B cell (primary cell): ENCODE measurements at regions not wholly inside any gene's neighbourhood (a gene's known extent, or its start where the extent isn't known, plus 50 kb on each side); places are given as distances from the start of the nearest gene placed in this dataset.

Source experiments
- ATAC-seq: fragments of 200-7000 bp; cut with Tn5 transposase; one replicate; pipeline ENCODE4 v1.10.0; 2021; ENCODE audit warnings: low read depth, mild to moderate bottlenecking, moderate number of reproducible peaks, moderate library complexity
- CTCF ChIA-PET: fragments of 350-600 bp; sonication (Branson Sonifier 250); formaldehyde crosslinking; loops from one replicate; lab custom pipeline; 2021; ENCODE audit warnings: antibody characterized with exemption, inconsistent platforms; lab: Charles Lee
- POLR2A ChIA-PET: fragments of 350-600 bp; sonication (Branson Sonifier 250); formaldehyde crosslinking; loops from one replicate; lab custom pipeline; 2021; ENCODE audit warnings: antibody characterized with exemption; lab: Charles Lee
- DNase-seq: peaks from one replicate; pipeline ENCODE4 v3.0.0; 2013
- H2AFZ ChIP-seq: 2 replicates; pipeline ENCODE4 v1.6.1; 2012; ENCODE audit warnings: mild to moderate bottlenecking, low read depth, low read length; ENCODE audit not compliant: insufficient read depth, poor library complexity, severe bottlenecking
- H3K27ac ChIP-seq, 2 donors: 1 replicate in 1 of 2; 2 replicates in 1 of 2; pipeline ENCODE4 v1.5.1; 2012 to 2013; ENCODE audit warnings: low read length in 2 of 2, mild to moderate bottlenecking in 2 of 2, moderate library complexity in 1 of 2
- H3K27me3 ChIP-seq, 4 experiments: fragments of 200-600 bp in 1 of 4; sonication (generic) in 1 of 4; replicated peaks in 1 of 4; 1 replicate in 2 of 4; 2 replicates in 2 of 4; pipeline versions ENCODE4 v1.6.1 to v1.7.0; 2013 to 2016; ENCODE audit warnings: low read length in 3 of 4, mild to moderate bottlenecking in 2 of 4, mixed read lengths in 1 of 4, moderate library complexity in 1 of 4; ENCODE audit not compliant: insufficient read depth in 4 of 4, control insufficient read depth in 3 of 4; ENCODE audit errors: control extremely low read depth in 1 of 4
- H3K36me3 ChIP-seq, 2 experiments: replicated peaks in 1 of 2; 1 replicate in 1 of 2; 2 replicates in 1 of 2; pipeline versions ENCODE4 v1.6.1 to v1.7.1; 2013; ENCODE audit warnings: low read length in 1 of 2; ENCODE audit not compliant: insufficient read depth in 2 of 2, control insufficient read depth in 1 of 2; ENCODE audit errors: control extremely low read depth in 1 of 2, extremely low read depth in 1 of 2
- H3K4me1 ChIP-seq, 2 donors: fragments of 200-600 bp in 1 of 2; sonication (generic) in 1 of 2; 1 replicate in 1 of 2; 2 replicates in 1 of 2; pipeline versions ENCODE4 v1.5.1 to v1.6.1; 2013 to 2017; ENCODE audit warnings: low read length in 2 of 2; ENCODE audit not compliant: control insufficient read depth in 2 of 2, insufficient read depth in 2 of 2
- H3K4me2 ChIP-seq: replicated peaks from 2 replicates; pipeline ENCODE3; 2012; ENCODE audit warnings: mild to moderate bottlenecking, low read depth, low read length; ENCODE audit not compliant: poor library complexity, severe bottlenecking
- H3K4me3 ChIP-seq, 5 experiments: fragments of 200-600 bp in 1 of 5; sonication (generic) in 1 of 5; 1 replicate in 3 of 5; 2 replicates in 2 of 5; pipeline versions ENCODE4 v1.5.1 to v1.7.0; 2011 to 2016; ENCODE audit warnings: low read length in 4 of 5, mild to moderate bottlenecking in 4 of 5, low read depth in 2 of 5, control low read depth in 1 of 5, moderate library complexity in 1 of 5; ENCODE audit not compliant: insufficient read depth in 1 of 5; ENCODE audit errors: control extremely low read depth in 1 of 5, extremely low read depth in 1 of 5
- H3K79me2 ChIP-seq: fragments of 200-600 bp; sonication (generic); one replicate; pipeline ENCODE4 v1.6.0; 2016; ENCODE audit warnings: low read length; ENCODE audit not compliant: control insufficient read depth, insufficient read depth
- H3K9ac ChIP-seq: fragments of 200-600 bp; sonication (generic); 2 replicates; pipeline ENCODE4 v1.6.1; 2017; ENCODE audit warnings: mild to moderate bottlenecking, low read length, moderate library complexity
- H3K9me3 ChIP-seq, 3 donors: one replicate each; pipeline versions ENCODE4 v1.6.1 to v1.7.1; 2013; ENCODE audit warnings: low read length in 2 of 3; ENCODE audit not compliant: control insufficient read depth in 2 of 3, insufficient read depth in 1 of 3; ENCODE audit errors: control extremely low read depth in 1 of 3
- H4K20me1 ChIP-seq: 2 replicates; pipeline ENCODE4 v1.6.0; 2012; ENCODE audit warnings: mild to moderate bottlenecking, low read length; ENCODE audit not compliant: insufficient read depth, control insufficient read depth, poor library complexity, severe bottlenecking
- H3K27ac Mint-ChIP-seq: one replicate; pipeline ENCODE4 v1.8.0; 2021; ENCODE audit warnings: mixed read lengths
- H3K27me3 Mint-ChIP-seq: one replicate; pipeline ENCODE4 v1.8.0; 2021; ENCODE audit warnings: mixed read lengths
- H3K4me1 Mint-ChIP-seq: one replicate; pipeline ENCODE4 v1.8.0; 2021; ENCODE audit warnings: mixed read lengths
- H3K4me3 Mint-ChIP-seq: one replicate; pipeline ENCODE4 v1.8.0; 2021; ENCODE audit warnings: mixed read lengths
- H3K9me3 Mint-ChIP-seq: one replicate; pipeline ENCODE4 v1.8.0; 2022; ENCODE audit warnings: mixed read lengths; ENCODE audit not compliant: insufficient read depth
- CTCF ChIP-seq: fragments of 200-600 bp; IDR thresholded peaks from one replicate; pipeline ENCODE4 v1.8.0; 2022; ENCODE audit warnings: antibody characterized with exemption, mild to moderate bottlenecking
- EZH2 ChIP-seq: IDR thresholded peaks from 2 replicates; pipeline ENCODE4 v1.6.1; 2012; ENCODE audit warnings: borderline replicate concordance, low read depth, mild to moderate bottlenecking, moderate library complexity, low read length; ENCODE audit not compliant: insufficient read depth, poor library complexity, severe bottlenecking
- WGBS: methylation state at CpG from one replicate; pipeline ENCODE4 v1.1.5; 2013; ENCODE audit warnings: missing lambda C conversion rate; ENCODE audit not compliant: insufficient coverage; 5-methylcytosine and 5-hydroxymethylcytosine counted together
- intact Hi-C: fragments of 100-400 bp; cut with micrococcal nuclease; formaldehyde crosslinking; loops from one replicate; pipeline ENCODE4 v1.10.0; 2022

DNA sequence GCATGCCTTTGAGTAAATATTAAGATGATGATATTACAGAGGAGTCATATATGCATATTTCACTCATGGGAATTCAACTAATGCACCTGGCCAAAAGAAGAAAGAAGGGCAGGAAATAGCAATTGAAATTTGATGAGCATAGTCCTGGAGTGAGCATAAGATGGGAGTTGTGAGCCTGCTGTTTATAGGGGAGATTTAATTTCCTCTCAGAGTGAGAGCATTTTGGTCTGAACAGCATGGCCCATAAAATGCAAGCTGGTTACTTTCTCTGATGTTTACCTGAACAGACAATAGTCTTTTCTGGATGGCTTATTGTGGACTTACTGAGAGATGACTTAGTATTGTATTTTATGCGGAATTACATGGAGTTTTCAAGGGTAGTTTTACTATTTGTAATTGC is 53.6 kb downstream of the FHIP1A start:
- 67% methylated on average over 1 of the region's 1 CpG for WGBS
- Histone ChIP-seq H3K9me3 (peaks cover 0 to 3% (median 0%) of the 10 kb centered on the region in 3 donors), H3K27ac (no peak overlapping the region), H3K4me3 (no peak overlapping the region), H3K36me3 (no peaks in the 10 kb centered on the region), H3K4me1 (no peaks in the 10 kb centered on the region), H3K9ac (no peak overlapping the region), H3K27me3 (no peaks in the 10 kb centered on the region), H2AFZ (no peak overlapping the region), H3K79me2 (no peaks in the 10 kb centered on the region), H3K4me2 (no peak overlapping the region), H4K20me1 (no peaks in the 10 kb centered on the region)
- ATAC-seq, result no peak
- peaks cover 10% of the 10 kb centered on the region for H3K27me3 Mint-ChIP-seq
- ChIA-PET CTCF (no interaction called here), POLR2A (no interaction called here)
- no peaks in the 10 kb centered on the region for H3K4me1 Mint-ChIP-seq
- TF ChIP-seq EZH2, result no peak
- TF ChIP-seq CTCF, result no peak
- no peak for DNase-seq
- H3K9me3 Mint-ChIP-seq, result no peaks in the 10 kb centered on the region
- H3K4me3 Mint-ChIP-seq, result no peak overlapping the region
- intact Hi-C loops, result no loop called here
- no peak overlapping the region for H3K27ac Mint-ChIP-seq

GRCh38 chr4:151468715-151469696 is 60.0 kb downstream of the FHIP1A start:
- H3K36me3 ChIP-seq, result no peaks in the 10 kb centered on the region
- H3K4me2 ChIP-seq, result no peak overlapping the region
- no peak for DNase-seq
- H3K9me3 Mint-ChIP-seq, result no peaks in the 10 kb centered on the region
- H3K9me3 ChIP-seq, result peaks cover 0 to 3% (median 0%) of the 10 kb centered on the region in 3 donors
- H3K27ac Mint-ChIP-seq, result no peak overlapping the region
- CTCF ChIA-PET, result interaction anchor here (0.7 kb wide), 1 partner anchor 28 kb away, joined by 3 read pairs; no protein-coding TSS in a partner anchor
- H3K4me1 ChIP-seq, result no peaks in the 10 kb centered on the region
- no peak overlapping the region for H3K27ac ChIP-seq
- no peak overlapping the region for H3K4me3 Mint-ChIP-seq
- intact Hi-C loops, result no loop called here
- H4K20me1 ChIP-seq, result no peaks in the 10 kb centered on the region
- H3K27me3 ChIP-seq, result no peaks in the 10 kb centered on the region
- POLR2A ChIA-PET, result no interaction called here
- H3K4me1 Mint-ChIP-seq, result no peaks in the 10 kb centered on the region
- TF ChIP-seq EZH2, result no peak
- TF ChIP-seq CTCF, result no peak
- no peak overlapping the region for H3K9ac ChIP-seq
- H3K79me2 ChIP-seq, result no peaks in the 10 kb centered on the region
- H2AFZ ChIP-seq, result no peak overlapping the region
- 100% methylated on average over 1 of the region's 3 CpGs for WGBS
- no peaks in the 10 kb centered on the region for H3K27me3 Mint-ChIP-seq
- ATAC-seq, result no peak
- H3K4me3 ChIP-seq, result no peak overlapping the region
